Endothelial cell of umbilical vein (primary cell): ENCODE measurements at regions not wholly inside any gene's neighbourhood (a gene's known extent, or its start where the extent isn't known, plus 50 kb on each side); places are given as distances from the start of the nearest gene placed in this dataset.
"Not testable (repeated sequence)": the region's sequence is repeated elsewhere in the genome, so short reads cannot be mapped to it uniquely, and the experiment has no call there.

Experiments
- BruUV-seq: library from RNA; stranded (reverse); fragments of 400-500 nt; replicated peaks from 2 replicates; lab custom pipeline; 2021; lab: Mats Ljungman, UMichigan
- CTCF ChIA-PET: fragments of 300-600, 350-600 bp; sonication (Branson Sonifier 250); formaldehyde crosslinking; loops from one replicate; lab custom pipeline; 2021; ENCODE audit warnings: antibody characterized with exemption, inconsistent platforms; lab: Charles Lee
- POLR2A ChIA-PET: fragments of 300-600, 350-600 bp; sonication (Branson Sonifier 250); formaldehyde crosslinking; loops from one replicate; lab custom pipeline; 2021; ENCODE audit warnings: antibody characterized with exemption, inconsistent platforms; lab: Charles Lee
- DNase-seq: peaks from one replicate; pipeline ENCODE4 v3.0.0-alpha.2; 2011; ENCODE audit warnings: low read depth, low spot score
- FAIRE-seq: peaks from 2 replicates; lab custom pipeline; 2011; peaks lifted over from hg19 to GRCh38; lab: Jason Lieb, UNC
- H2AFZ ChIP-seq: 2 replicates; pipeline ENCODE4 v1.6.0; 2012; ENCODE audit warnings: low read depth, low read length, control low read depth, inconsistent platforms
- H3K27ac ChIP-seq: 2 replicates; pipeline ENCODE4 v1.5.1; 2011; ENCODE audit warnings: low read depth, mild to moderate bottlenecking, control low read depth, low read length, moderate library complexity; ENCODE audit not compliant: insufficient read depth
- H3K27me3 ChIP-seq, 2 experiments: 2 replicates each; pipeline versions ENCODE4 v1.6.0 to v1.6.1; 2011; ENCODE audit warnings: low read length in 2 of 2, mixed read lengths in 1 of 2; ENCODE audit not compliant: control insufficient read depth in 2 of 2, insufficient read depth in 2 of 2
- H3K36me3 ChIP-seq, 2 experiments: 2 replicates in 1 of 2; 3 replicates in 1 of 2; pipeline ENCODE4 v1.5.1; 2011; ENCODE audit warnings: low read length in 2 of 2, mild to moderate bottlenecking in 1 of 2, moderate library complexity in 1 of 2; ENCODE audit not compliant: control insufficient read depth in 2 of 2, insufficient read depth in 2 of 2; ENCODE audit errors: extremely low read depth in 1 of 2
- H3K4me1 ChIP-seq: 3 replicates; pipeline ENCODE4 v1.5.1; 2011; ENCODE audit warnings: mild to moderate bottlenecking, low read length; ENCODE audit not compliant: control insufficient read depth, insufficient read depth; ENCODE audit errors: extremely low read depth
- H3K4me2 ChIP-seq: 2 replicates; pipeline ENCODE4 v1.6.1; 2011; ENCODE audit warnings: low read length, control low read depth, mixed read lengths; ENCODE audit not compliant: insufficient read depth
- H3K4me3 ChIP-seq, 3 experiments: fragments of 200-600 bp in 1 of 3; sonication (generic), shearing (Covaris generic) in 1 of 3; replicated peaks in 1 of 3; 2 replicates each; pipeline ENCODE4 v1.5.1; 2011 to 2016; ENCODE audit warnings: control low read depth in 3 of 3, low read length in 3 of 3, mild to moderate bottlenecking in 2 of 3, inconsistent platforms in 1 of 3, low read depth in 1 of 3, moderate library complexity in 1 of 3; ENCODE audit not compliant: insufficient read depth in 1 of 3
- H3K79me2 ChIP-seq: 2 replicates; pipeline ENCODE4 v1.6.0; 2012; ENCODE audit warnings: low read length, inconsistent platforms; ENCODE audit not compliant: control insufficient read depth, insufficient read depth
- H3K9ac ChIP-seq: replicated peaks from 2 replicates; pipeline ENCODE3; 2011; ENCODE audit warnings: low read length, control low read depth; ENCODE audit not compliant: insufficient read depth; ENCODE audit errors: extremely low read depth
- H3K9me1 ChIP-seq: replicated peaks from 3 replicates; pipeline ENCODE4 v1.6.0; 2011; ENCODE audit warnings: mild to moderate bottlenecking, low read length; ENCODE audit not compliant: control insufficient read depth, insufficient read depth; ENCODE audit errors: extremely low read depth
- H3K9me3 ChIP-seq: replicated peaks from 2 replicates; pipeline ENCODE4 v1.5.1; 2012; ENCODE audit warnings: low read length, inconsistent platforms; ENCODE audit not compliant: control insufficient read depth, insufficient read depth
- H4K20me1 ChIP-seq: replicated peaks from 2 replicates; pipeline ENCODE3; 2011; ENCODE audit warnings: mild to moderate bottlenecking, low read length; ENCODE audit not compliant: control insufficient read depth, insufficient read depth; ENCODE audit errors: extremely low read depth
- MYC ChIP-seq: IDR thresholded peaks from one replicate; pipeline ENCODE4 v1.6.1; 2011; ENCODE audit warnings: mild to moderate bottlenecking, low read depth, low read length
- POLR2A ChIP-seq: IDR thresholded peaks from 2 replicates; pipeline ENCODE4 v1.6.1; 2012; ENCODE audit warnings: low read depth, mild to moderate bottlenecking, control low read depth, low read length
- POLR2AphosphoS5 ChIP-seq: IDR thresholded peaks from 2 replicates; pipeline ENCODE4 v1.6.1; 2012; ENCODE audit warnings: low read depth, mild to moderate bottlenecking, control low read depth, low read length, moderate library complexity; ENCODE audit not compliant: insufficient read depth
- dilution Hi-C: fragments of 300-500 bp; cut with MboI; formaldehyde crosslinking; loops from one replicate; pipeline ENCODE4 v1.15.0; 2019; ENCODE audit warnings: low sequenced_read_pairs; ENCODE audit not compliant: extremely low pct_ligation_motif_present
- intact Hi-C: fragments of 100-400 bp; cut with micrococcal nuclease; formaldehyde crosslinking; loops from one replicate; pipeline ENCODE4 v1.10.0; 2022
- TF ChIP-seq, protein P1 (sequence below): IDR thresholded peaks from 2 replicates; pipeline ENCODE4 v1.6.1; 2011; ENCODE audit not compliant: insufficient read depth, insufficient read length
- TF ChIP-seq, protein P2 (sequence below), 2 donors: IDR thresholded peaks; 1 replicate in 1 of 2; 2 replicates in 1 of 2; pipeline ENCODE4 v1.5.1; 2011; ENCODE audit warnings: low read length in 2 of 2, mild to moderate bottlenecking in 2 of 2, moderate library complexity in 2 of 2, control low read depth in 1 of 2, inconsistent platforms in 1 of 2, low read depth in 1 of 2; ENCODE audit not compliant: insufficient read depth in 1 of 2; ENCODE audit errors: extremely low read depth in 1 of 2

DNA sequence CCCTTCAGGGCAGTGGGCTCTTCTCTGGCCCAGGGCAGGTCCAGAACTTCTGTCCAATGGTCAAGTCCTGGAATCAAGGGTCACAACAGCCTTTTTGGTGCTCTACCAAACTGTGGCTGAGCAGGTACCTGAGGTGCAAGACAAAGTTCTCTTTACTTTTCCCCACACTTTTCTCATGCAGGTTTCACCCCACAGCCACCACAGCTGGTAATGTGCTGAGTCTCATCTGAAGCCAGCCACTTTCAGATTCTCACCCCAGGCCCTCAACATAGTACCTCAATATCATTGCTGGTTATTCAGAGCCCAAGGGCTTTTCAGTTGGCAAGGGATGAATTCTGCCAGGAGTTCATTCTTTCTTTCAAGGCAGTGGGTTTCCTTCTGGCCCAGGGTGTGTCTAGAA is 426.0 kb downstream of the TECRL start:
- Histone ChIP-seq H3K4me3 (no peak overlapping the region), H3K9ac (no peak overlapping the region), H3K4me1 (no peaks in the 10 kb centered on the region), H3K9me3 (no peaks in the 10 kb centered on the region), H3K4me2 (no peak overlapping the region), H3K79me2 (no peaks in the 10 kb centered on the region), H3K27ac (no peak overlapping the region), H4K20me1 (no peaks in the 10 kb centered on the region), H3K9me1 (no peaks in the 10 kb centered on the region), H3K36me3 (no peaks in the 10 kb centered on the region), H2AFZ (no peak overlapping the region), H3K27me3 (no peaks in the 10 kb centered on the region)
- TF ChIP-seq, protein P1, sequence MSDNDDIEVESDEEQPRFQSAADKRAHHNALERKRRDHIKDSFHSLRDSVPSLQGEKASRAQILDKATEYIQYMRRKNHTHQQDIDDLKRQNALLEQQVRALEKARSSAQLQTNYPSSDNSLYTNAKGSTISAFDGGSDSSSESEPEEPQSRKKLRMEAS: no peak
- DNase-seq (no peak), FAIRE-seq (no peak)
- no TSS peak for BruUV-seq
- POLR2A ChIA-PET: no interaction called here
- dilution Hi-C loops: no loop called here
- CTCF ChIA-PET: no interaction called here
- intact Hi-C loops: no loop called here

GRCh38 chr4:63965875-63966274 is 443.4 kb downstream of the TECRL start:
- H3K9ac ChIP-seq: no peak overlapping the region
- H4K20me1 ChIP-seq: no peaks in the 10 kb centered on the region
- H3K36me3 ChIP-seq: no peaks in the 10 kb centered on the region
- H3K9me1 ChIP-seq: no peaks in the 10 kb centered on the region
- H3K4me2 ChIP-seq: no peak overlapping the region
- intact Hi-C loops: no loop called here
- CTCF ChIA-PET: no interaction called here
- FAIRE-seq: no peak
- no peak for DNase-seq
- H3K4me3 ChIP-seq: no peak overlapping the region
- peaks cover 5% of the 10 kb centered on the region for H3K9me3 ChIP-seq
- H3K27ac ChIP-seq: no peak overlapping the region
- TF ChIP-seq, protein P2, sequence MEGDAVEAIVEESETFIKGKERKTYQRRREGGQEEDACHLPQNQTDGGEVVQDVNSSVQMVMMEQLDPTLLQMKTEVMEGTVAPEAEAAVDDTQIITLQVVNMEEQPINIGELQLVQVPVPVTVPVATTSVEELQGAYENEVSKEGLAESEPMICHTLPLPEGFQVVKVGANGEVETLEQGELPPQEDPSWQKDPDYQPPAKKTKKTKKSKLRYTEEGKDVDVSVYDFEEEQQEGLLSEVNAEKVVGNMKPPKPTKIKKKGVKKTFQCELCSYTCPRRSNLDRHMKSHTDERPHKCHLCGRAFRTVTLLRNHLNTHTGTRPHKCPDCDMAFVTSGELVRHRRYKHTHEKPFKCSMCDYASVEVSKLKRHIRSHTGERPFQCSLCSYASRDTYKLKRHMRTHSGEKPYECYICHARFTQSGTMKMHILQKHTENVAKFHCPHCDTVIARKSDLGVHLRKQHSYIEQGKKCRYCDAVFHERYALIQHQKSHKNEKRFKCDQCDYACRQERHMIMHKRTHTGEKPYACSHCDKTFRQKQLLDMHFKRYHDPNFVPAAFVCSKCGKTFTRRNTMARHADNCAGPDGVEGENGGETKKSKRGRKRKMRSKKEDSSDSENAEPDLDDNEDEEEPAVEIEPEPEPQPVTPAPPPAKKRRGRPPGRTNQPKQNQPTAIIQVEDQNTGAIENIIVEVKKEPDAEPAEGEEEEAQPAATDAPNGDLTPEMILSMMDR (IDR thresholded peaks at IDR 0.05; ENCODE audit: extremely low read depth in 1 of 2, insufficient read depth in 1 of 2, low read depth in 1 of 2, low read length in 2 of 2): no peak
- no peak for TF ChIP-seq POLR2AphosphoS5
- no peak for TF ChIP-seq MYC
- no peak for TF ChIP-seq POLR2A
- H3K4me1 ChIP-seq: no peaks in the 10 kb centered on the region
- POLR2A ChIA-PET: no interaction called here
- no peak overlapping the region for H2AFZ ChIP-seq
- dilution Hi-C loops: no loop called here
- H3K27me3 ChIP-seq: no peaks in the 10 kb centered on the region
- H3K79me2 ChIP-seq: no peaks in the 10 kb centered on the region
- BruUV-seq: no TSS peak

DNA sequence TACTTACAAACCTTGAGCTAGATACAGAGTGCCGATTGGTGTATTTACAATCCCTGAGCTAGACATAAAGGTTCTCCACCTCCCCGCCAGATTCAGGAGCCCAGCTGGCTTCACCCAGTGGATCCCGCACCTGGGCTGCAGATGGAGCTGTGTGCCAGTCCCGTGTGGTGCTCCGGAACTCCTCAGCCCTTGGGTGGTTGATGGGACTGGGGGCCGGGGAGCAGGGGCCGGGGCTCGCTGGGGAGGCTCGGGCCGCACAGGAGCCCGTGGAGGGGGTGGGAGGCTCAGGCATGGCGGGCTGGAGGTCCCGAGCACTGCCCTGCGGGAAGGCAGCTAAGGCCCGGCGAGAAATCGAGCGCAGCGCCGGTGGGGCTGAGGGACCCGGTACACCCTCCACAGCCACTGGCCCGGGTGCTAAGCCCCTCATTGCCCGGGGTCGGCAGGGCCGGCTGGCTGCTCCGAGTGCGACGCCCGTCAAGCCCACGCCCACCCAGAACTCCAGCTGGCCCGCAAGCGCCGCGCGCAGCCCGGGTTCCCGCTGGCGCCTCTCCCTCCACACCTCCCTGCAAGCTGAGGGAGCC is 466.5 kb downstream of the TECRL start:
- H3K9me1 ChIP-seq, H3K9me3 ChIP-seq, BruUV-seq, POLR2A ChIA-PET, DNase-seq, H3K27me3 ChIP-seq, dilution Hi-C loops, H3K79me2 ChIP-seq, H3K27ac ChIP-seq, H3K4me3 ChIP-seq, H3K36me3 ChIP-seq, H3K4me2 ChIP-seq, H4K20me1 ChIP-seq, FAIRE-seq, H3K4me1 ChIP-seq, CTCF ChIA-PET, H3K9ac ChIP-seq, intact Hi-C loops, H2AFZ ChIP-seq: not testable (repeated sequence)
